Neural cell (in vitro differentiated cells): ENCODE measurements at regions not wholly inside any gene's neighbourhood (a gene's known extent, or its start where the extent isn't known, plus 50 kb on each side); places are given as distances from the start of the nearest gene placed in this dataset.

ENCODE experiments used
- H2AFZ ChIP-seq: fragments of 200-600, 300-800 bp; sonication (generic), shearing (Covaris generic); 2 replicates; pipeline ENCODE4 v1.6.0; 2014; ENCODE audit warnings: low read depth, mild to moderate bottlenecking, antibody characterized with exemption, low read length, moderate library complexity
- H3F3A ChIP-seq: fragments of 200-600 bp; shearing (Covaris generic); 2 replicates; pipeline ENCODE4 v1.6.1; 2016; ENCODE audit warnings: mild to moderate bottlenecking, moderate library complexity, mixed read lengths, antibody characterized with exemption, low read length; ENCODE audit not compliant: insufficient read depth, poor library complexity, severe bottlenecking
- H3K27ac ChIP-seq: fragments of 200-600, 300-800 bp; sonication (generic), shearing (Covaris generic); 2 replicates; pipeline ENCODE4 v1.5.1; 2014; ENCODE audit warnings: mild to moderate bottlenecking, low read length, moderate library complexity
- H3K27me3 ChIP-seq: fragments of 300-800, 200-600 bp; sonication (generic), shearing (Covaris generic); 2 replicates; pipeline ENCODE4 v1.6.0; 2014; ENCODE audit warnings: mild to moderate bottlenecking, low read depth, low read length, moderate library complexity; ENCODE audit not compliant: insufficient read depth
- H3K36me3 ChIP-seq: fragments of 300-800, 200-600 bp; sonication (generic), shearing (Covaris generic); 2 replicates; pipeline ENCODE4 v1.5.1; 2014; ENCODE audit warnings: mild to moderate bottlenecking, antibody characterized with exemption, low read length, moderate library complexity; ENCODE audit not compliant: insufficient read depth
- H3K4me2 ChIP-seq: fragments of 300-800, 200-600 bp; sonication (generic), shearing (Covaris generic); 2 replicates; pipeline ENCODE4 v1.6.0; 2014; ENCODE audit warnings: mild to moderate bottlenecking, low read length
- H3K4me3 ChIP-seq: fragments of 300-800, 200-600 bp; sonication (generic), shearing (Covaris generic); 2 replicates; pipeline ENCODE4 v1.5.1; 2014; ENCODE audit warnings: mild to moderate bottlenecking, low read length, moderate library complexity
- H3K79me2 ChIP-seq: fragments of 200-600 bp; shearing (Covaris generic); replicated peaks from 2 replicates; pipeline ENCODE4 v1.6.0; 2014; ENCODE audit warnings: mild to moderate bottlenecking, low read length, moderate library complexity; ENCODE audit not compliant: insufficient read depth
- H3K9ac ChIP-seq: fragments of 300-800, 200-600 bp; sonication (generic), shearing (Covaris generic); 2 replicates; pipeline ENCODE4 v1.6.1; 2016; ENCODE audit warnings: mild to moderate bottlenecking, low read length, mixed read lengths
- H3K9me2 ChIP-seq: fragments of 200-600 bp; shearing (Covaris generic); 2 replicates; pipeline ENCODE4 v1.6.1; 2016; ENCODE audit warnings: mild to moderate bottlenecking, low read length, mixed read lengths; ENCODE audit not compliant: insufficient read depth
- H3K9me3 ChIP-seq: fragments of 200-600, 300-800 bp; sonication (generic), shearing (Covaris generic); 2 replicates; pipeline ENCODE4 v1.6.1; 2016; ENCODE audit warnings: mild to moderate bottlenecking, mixed run types, low read length, moderate library complexity, mixed read lengths
- H4K20me1 ChIP-seq: fragments of 200-600 bp; shearing (Covaris generic); 2 replicates; pipeline ENCODE4 v1.6.1; 2016; ENCODE audit warnings: mild to moderate bottlenecking, mixed run types; ENCODE audit not compliant: insufficient read depth
- CTCF ChIP-seq: fragments of 450-650 bp; IDR thresholded peaks from 2 replicates; pipeline ENCODE4 v1.5.1; 2014; ENCODE audit warnings: antibody characterized with exemption, mild to moderate bottlenecking, moderate library complexity; ENCODE audit not compliant: poor library complexity, severe bottlenecking
- EP300 ChIP-seq: fragments of 450-650 bp; conservative IDR thresholded peaks from 2 replicates; pipeline ENCODE4 v1.6.1; 2014; ENCODE audit warnings: antibody characterized with exemption, mild to moderate bottlenecking, moderate library complexity; ENCODE audit not compliant: poor library complexity, severe bottlenecking
- EZH2 ChIP-seq: fragments of 200-600, 300-800 bp; shearing (Covaris generic), sonication (generic); IDR thresholded peaks from 2 replicates; pipeline ENCODE4 v1.6.1; 2014; ENCODE audit warnings: antibody characterized with exemption, low read length, borderline replicate concordance, mild to moderate bottlenecking; ENCODE audit not compliant: insufficient read depth, poor library complexity, severe bottlenecking
- MXI1 ChIP-seq: fragments of 450-650 bp; conservative IDR thresholded peaks from 2 replicates; pipeline ENCODE4 v1.6.1; 2014; ENCODE audit warnings: antibody characterized with exemption, mild to moderate bottlenecking; ENCODE audit not compliant: poor library complexity, severe bottlenecking
- POLR2AphosphoS5 ChIP-seq: IDR thresholded peaks from 2 replicates; pipeline ENCODE4 v1.6.1; 2012
- RAD21 ChIP-seq: fragments of 450-650 bp; conservative IDR thresholded peaks from 2 replicates; pipeline ENCODE4 v1.6.1; 2014; ENCODE audit warnings: antibody characterized with exemption, mild to moderate bottlenecking, moderate library complexity
- REST ChIP-seq: IDR thresholded peaks from 2 replicates; pipeline ENCODE4 v1.6.1; 2012; ENCODE audit warnings: borderline replicate concordance
- SMC3 ChIP-seq: fragments of 450-650 bp; conservative IDR thresholded peaks from 2 replicates; pipeline ENCODE4 v1.6.1; 2014; ENCODE audit warnings: antibody characterized with exemption, mild to moderate bottlenecking, moderate library complexity; ENCODE audit not compliant: poor library complexity
- TAF1 ChIP-seq: IDR thresholded peaks from 2 replicates; pipeline ENCODE4 v1.6.1; 2012; ENCODE audit warnings: low read depth

GRCh38 chr5:115392611-115393010, 96.2 kb upstream of the CCDC112 start:
- Histone ChIP-seq H3K27me3 (no peaks in the 10 kb centered on the region), H3K9me3 (no peaks in the 10 kb centered on the region), H3K4me3 (no peak overlapping the region), H3K9ac (no peak overlapping the region), H3K9me2 (no peaks in the 10 kb centered on the region), H3K4me2 (no peak overlapping the region), H2AFZ (no peak overlapping the region), H4K20me1 (no peaks in the 10 kb centered on the region), H3K27ac (no peak overlapping the region), H3F3A (no peaks in the 10 kb centered on the region), H3K79me2 (no peaks in the 10 kb centered on the region), H3K36me3 (no peaks in the 10 kb centered on the region)
- no peak for TF ChIP-seq SMC3
- no peak for TF ChIP-seq POLR2AphosphoS5
- no peak for TF ChIP-seq RAD21

- H3K9me2 ChIP-seq: no peaks in the 10 kb centered on the region
- no peaks in the 10 kb centered on the region for H3K79me2 ChIP-seq
- H2AFZ ChIP-seq: no peak overlapping the region
- H3K4me3 ChIP-seq: no peak overlapping the region
- H3K27ac ChIP-seq: no peak overlapping the region
- H3K9ac ChIP-seq: no peak overlapping the region
- H3K27me3 ChIP-seq: no peaks in the 10 kb centered on the region
- no peaks in the 10 kb centered on the region for H3F3A ChIP-seq
- no peaks in the 10 kb centered on the region for H4K20me1 ChIP-seq
- H3K36me3 ChIP-seq: no peaks in the 10 kb centered on the region
- TF ChIP-seq EP300 (no peak), RAD21 (no peak)
- no peak overlapping the region for H3K4me2 ChIP-seq
- no peaks in the 10 kb centered on the region for H3K9me3 ChIP-seq
Observed at GRCh38 chr5:115391780-115392179, 95.3 kb upstream of the CCDC112 start.

- no peak overlapping the region for H3K9ac ChIP-seq
- no peaks in the 10 kb centered on the region for H3K27me3 ChIP-seq
- no peaks in the 10 kb centered on the region for H3K36me3 ChIP-seq
- no peaks in the 10 kb centered on the region for H3F3A ChIP-seq
- no peaks in the 10 kb centered on the region for H3K79me2 ChIP-seq
- no peaks in the 10 kb centered on the region for H3K9me3 ChIP-seq
- H2AFZ ChIP-seq: no peak overlapping the region
- H3K9me2 ChIP-seq: no peaks in the 10 kb centered on the region
- H4K20me1 ChIP-seq: no peaks in the 10 kb centered on the region
- TF ChIP-seq EP300 (no peak), REST (no peak), MXI1 (no peak), CTCF (no peak), POLR2AphosphoS5 (no peak), EZH2 (no peak), RAD21 (no peak), TAF1 (no peak), SMC3 (no peak)
- H3K4me3 ChIP-seq: no peak overlapping the region
- no peak overlapping the region for H3K27ac ChIP-seq
- no peak overlapping the region for H3K4me2 ChIP-seq
Observed at GRCh38 chr5:115389799-115390382, 93.4 kb upstream of the CCDC112 start.
